Endothelial cell of umbilical vein (primary cell): ENCODE measurements at regions not wholly inside any gene's neighbourhood (a gene's known extent, or its start where the extent isn't known, plus 50 kb on each side); places are given as distances from the start of the nearest gene placed in this dataset.

Experiments
- CTCF ChIP-seq, 2 donors: IDR thresholded peaks; 1 replicate in 1 of 2; 2 replicates in 1 of 2; pipeline ENCODE4 v1.5.1; 2011; ENCODE audit warnings: low read length in 2 of 2, mild to moderate bottlenecking in 2 of 2, moderate library complexity in 2 of 2, control low read depth in 1 of 2, inconsistent platforms in 1 of 2, low read depth in 1 of 2; ENCODE audit not compliant: insufficient read depth in 1 of 2; ENCODE audit errors: extremely low read depth in 1 of 2
- EZH2 ChIP-seq: IDR thresholded peaks from 2 replicates; pipeline ENCODE4 v1.6.1; 2012; ENCODE audit warnings: borderline replicate concordance, low read depth, mild to moderate bottlenecking, moderate library complexity, low read length, inconsistent platforms; ENCODE audit not compliant: severe bottlenecking
- FOS ChIP-seq: IDR thresholded peaks from 2 replicates; pipeline ENCODE4 v1.6.1; 2011; ENCODE audit warnings: mild to moderate bottlenecking, low read length, moderate library complexity, borderline replicate concordance; ENCODE audit not compliant: insufficient read depth
- GATA2 ChIP-seq: IDR thresholded peaks from 2 replicates; pipeline ENCODE4 v1.7.0; 2011; ENCODE audit warnings: low read depth, mild to moderate bottlenecking, moderate library complexity, mixed read lengths, low read length; ENCODE audit not compliant: insufficient read length, insufficient read depth
- JUN ChIP-seq: IDR thresholded peaks from 2 replicates; pipeline ENCODE4 v1.6.1; 2011; ENCODE audit warnings: borderline replicate concordance, low read depth; ENCODE audit not compliant: insufficient read length, insufficient read depth
- MAX ChIP-seq: IDR thresholded peaks from 2 replicates; pipeline ENCODE4 v1.6.1; 2011; ENCODE audit not compliant: insufficient read depth, insufficient read length
- MYC ChIP-seq: IDR thresholded peaks from one replicate; pipeline ENCODE4 v1.6.1; 2011; ENCODE audit warnings: mild to moderate bottlenecking, low read depth, low read length
- POLR2A ChIP-seq: IDR thresholded peaks from 2 replicates; pipeline ENCODE4 v1.6.1; 2012; ENCODE audit warnings: low read depth, mild to moderate bottlenecking, control low read depth, low read length
- POLR2AphosphoS5 ChIP-seq: IDR thresholded peaks from 2 replicates; pipeline ENCODE4 v1.6.1; 2012; ENCODE audit warnings: low read depth, mild to moderate bottlenecking, control low read depth, low read length, moderate library complexity; ENCODE audit not compliant: insufficient read depth

- TF ChIP-seq CTCF (IDR thresholded peaks at IDR 0.05; ENCODE audit: extremely low read depth in 1 of 2, insufficient read depth in 1 of 2, low read depth in 1 of 2, low read length in 2 of 2) (no peak), POLR2A (no peak), EZH2 (no peak), FOS (no peak), MAX (no peak), POLR2AphosphoS5 (no peak), JUN (no peak), MYC (no peak), GATA2 (no peak)
Measured at GRCh38 chr3:99400352-99400751, 238.0 kb upstream of the COL8A1 start.
